Suprapubic skin (tissue), 4 donors: ENCODE measurements at regions not wholly inside any gene's neighbourhood (a gene's known extent, or its start where the extent isn't known, plus 50 kb on each side); places are given as distances from the start of the nearest gene placed in this dataset.

Experiments
- DNase-seq, 2 donors: peaks; one replicate each; pipeline ENCODE4 v3.0.0-alpha.2; 2019; ENCODE audit warnings: low spot score in 2 of 2
- H3K27ac ChIP-seq: fragments of 200-600 bp; sonication (generic); one replicate; pipeline ENCODE4 v1.5.1; 2019
- H3K27me3 ChIP-seq: fragments of 200-600 bp; sonication (generic); one replicate; pipeline ENCODE4 v1.5.1; 2019
- H3K36me3 ChIP-seq: fragments of 200-600 bp; sonication (generic); one replicate; pipeline ENCODE4 v1.5.1; 2019
- H3K4me1 ChIP-seq: fragments of 200-600 bp; sonication (generic); one replicate; pipeline ENCODE4 v1.5.1; 2019
- H3K4me3 ChIP-seq: fragments of 200-600 bp; sonication (generic); one replicate; pipeline ENCODE4 v1.5.1; 2019; ENCODE audit warnings: mild to moderate bottlenecking
- H3K9me3 ChIP-seq: fragments of 200-600 bp; sonication (generic); one replicate; pipeline ENCODE4 v1.5.1; 2019
- CTCF ChIP-seq, 2 donors: fragments of 200-600 bp in 1 of 2; fragments of 450-650 bp in 1 of 2; sonication (generic) in 1 of 2; IDR thresholded peaks; one replicate each; pipeline ENCODE4 v1.5.1; 2016 to 2019; ENCODE audit warnings: antibody characterized with exemption in 2 of 2, mild to moderate bottlenecking in 1 of 2, moderate library complexity in 1 of 2
- EP300 ChIP-seq: sonication (generic); formaldehyde crosslinking; IDR thresholded peaks from one replicate; pipeline ENCODE4 v1.6.1; 2017; ENCODE audit warnings: antibody characterized with exemption
- POLR2A ChIP-seq, 2 donors: fragments of 450-650 bp; IDR thresholded peaks; one replicate each; pipeline ENCODE4 v1.6.1; 2017; ENCODE audit warnings: antibody characterized with exemption in 2 of 2, mild to moderate bottlenecking in 2 of 2, moderate library complexity in 2 of 2
- POLR2AphosphoS5 ChIP-seq, 3 donors: sonication (generic); formaldehyde crosslinking; IDR thresholded peaks; one replicate each; pipeline ENCODE4 v1.6.1; 2017; ENCODE audit warnings: antibody characterized with exemption in 3 of 3
- WGBS: methylation state at CpG from one replicate; pipeline ENCODE4 v1.1.5; 2018; 5-methylcytosine and 5-hydroxymethylcytosine counted together

GRCh38 chr3:87426918-87427317, 150.5 kb upstream of the POU1F1 start:
- 77% methylated on average over 2 of the region's 2 CpGs for WGBS
- TF ChIP-seq CTCF (IDR thresholded peaks at IDR 0.05) (no peak), POLR2AphosphoS5 (IDR thresholded peaks at IDR 0.05) (no peak), POLR2A (IDR thresholded peaks at IDR 0.05) (no peak), EP300 (no peak)
- no peak overlapping the region for H3K27ac ChIP-seq
- H3K36me3 ChIP-seq: no peaks in the 10 kb centered on the region
- no peak overlapping the region for H3K4me3 ChIP-seq
- H3K4me1 ChIP-seq: no peaks in the 10 kb centered on the region
- DNase-seq: no peak
- no peaks in the 10 kb centered on the region for H3K9me3 ChIP-seq
- no peaks in the 10 kb centered on the region for H3K27me3 ChIP-seq

GRCh38 chr3:87425056-87425455, 148.7 kb upstream of the POU1F1 start:
- Histone ChIP-seq H3K4me3 (no peak overlapping the region), H3K27me3 (no peaks in the 10 kb centered on the region), H3K36me3 (no peaks in the 10 kb centered on the region), H3K4me1 (no peaks in the 10 kb centered on the region), H3K9me3 (no peaks in the 10 kb centered on the region), H3K27ac (no peak overlapping the region)
- no peak for TF ChIP-seq POLR2A (IDR thresholded peaks at IDR 0.05)
- no peak for TF ChIP-seq EP300
- no peak for DNase-seq
- WGBS: 78% methylated on average over 3 of the region's 3 CpGs

- H3K27ac ChIP-seq: no peak overlapping the region
- H3K9me3 ChIP-seq: no peaks in the 10 kb centered on the region
- H3K4me1 ChIP-seq: no peaks in the 10 kb centered on the region
- H3K27me3 ChIP-seq: no peaks in the 10 kb centered on the region
- no peak for DNase-seq
- WGBS: 91% methylated on average over 2 of the region's 2 CpGs
- H3K4me3 ChIP-seq: no peak overlapping the region
- no peak for TF ChIP-seq CTCF (IDR thresholded peaks at IDR 0.05)
- TF ChIP-seq EP300: no peak
- no peak for TF ChIP-seq POLR2AphosphoS5 (IDR thresholded peaks at IDR 0.05)
- no peak for TF ChIP-seq POLR2A (IDR thresholded peaks at IDR 0.05)
- no peaks in the 10 kb centered on the region for H3K36me3 ChIP-seq
Measured at GRCh38 chr3:87423336-87423735, 147.0 kb upstream of the POU1F1 start.

GRCh38 chr3:87422333-87422732, 145.9 kb upstream of the POU1F1 start:
- no peak overlapping the region for H3K27ac ChIP-seq
- TF ChIP-seq CTCF (IDR thresholded peaks at IDR 0.05) (no peak), POLR2AphosphoS5 (IDR thresholded peaks at IDR 0.05) (no peak), EP300 (no peak), POLR2A (IDR thresholded peaks at IDR 0.05) (no peak)
- H3K4me3 ChIP-seq: no peak overlapping the region
- no peaks in the 10 kb centered on the region for H3K9me3 ChIP-seq
- H3K36me3 ChIP-seq: no peaks in the 10 kb centered on the region
- no peaks in the 10 kb centered on the region for H3K4me1 ChIP-seq
- DNase-seq: no peak
- no peaks in the 10 kb centered on the region for H3K27me3 ChIP-seq

- Histone ChIP-seq H3K4me3 (no peak overlapping the region), H3K36me3 (no peaks in the 10 kb centered on the region), H3K4me1 (no peaks in the 10 kb centered on the region), H3K27ac (no peak overlapping the region), H3K9me3 (no peaks in the 10 kb centered on the region), H3K27me3 (no peaks in the 10 kb centered on the region)
- no peak for DNase-seq
- TF ChIP-seq EP300: no peak
- TF ChIP-seq POLR2AphosphoS5 (IDR thresholded peaks at IDR 0.05): no peak
- no peak for TF ChIP-seq POLR2A (IDR thresholded peaks at IDR 0.05)
- no peak for TF ChIP-seq CTCF (IDR thresholded peaks at IDR 0.05)
Measured at GRCh38 chr3:87420171-87420570, 143.8 kb upstream of the POU1F1 start.

GRCh38 chr3:87414271-87414670, 137.9 kb upstream of the POU1F1 start:
- no peaks in the 10 kb centered on the region for H3K4me1 ChIP-seq
- H3K9me3 ChIP-seq: no peaks in the 10 kb centered on the region
- no peaks in the 10 kb centered on the region for H3K27me3 ChIP-seq
- WGBS: 44% methylated on average over 1 of the region's 1 CpG
- DNase-seq: no peak
- TF ChIP-seq CTCF (IDR thresholded peaks at IDR 0.05) (no peak), POLR2A (IDR thresholded peaks at IDR 0.05) (no peak), EP300 (no peak), POLR2AphosphoS5 (IDR thresholded peaks at IDR 0.05) (no peak)
- no peak overlapping the region for H3K4me3 ChIP-seq
- H3K27ac ChIP-seq: no peak overlapping the region
- no peaks in the 10 kb centered on the region for H3K36me3 ChIP-seq
